HG02973 (cell line): ENCODE measurements at regions not wholly inside any gene's neighbourhood (a gene's known extent, or its start where the extent isn't known, plus 50 kb on each side); places are given as distances from the start of the nearest gene placed in this dataset.

Experiments
- ATAC-seq: cut with Tn5 transposase; IDR thresholded peaks from one replicate; pipeline ENCODE4 v1.9.1; 2021; ENCODE audit warnings: moderate library complexity; ENCODE audit not compliant: unreplicated experiment

DNA sequence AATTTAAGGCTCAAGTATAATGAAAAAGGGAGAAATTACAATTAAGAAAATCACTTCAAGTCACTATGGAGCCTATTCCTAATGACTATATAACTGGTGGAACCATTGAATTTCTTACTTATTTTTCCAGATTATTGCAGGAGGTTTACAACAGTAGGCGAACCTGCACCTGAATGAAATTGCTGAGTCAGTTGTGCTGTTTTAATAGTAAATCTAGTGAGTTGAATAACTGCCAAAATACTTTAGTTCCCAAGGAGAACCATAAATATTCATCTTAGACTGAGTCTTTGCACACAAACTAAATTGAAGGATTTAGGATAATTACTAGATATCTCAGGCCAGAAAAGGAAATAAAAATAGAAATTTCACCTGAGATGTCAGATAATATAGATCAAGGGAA lies 1052.8 kb downstream of the NAALADL2 start:
- no peak for ATAC-seq

DNA sequence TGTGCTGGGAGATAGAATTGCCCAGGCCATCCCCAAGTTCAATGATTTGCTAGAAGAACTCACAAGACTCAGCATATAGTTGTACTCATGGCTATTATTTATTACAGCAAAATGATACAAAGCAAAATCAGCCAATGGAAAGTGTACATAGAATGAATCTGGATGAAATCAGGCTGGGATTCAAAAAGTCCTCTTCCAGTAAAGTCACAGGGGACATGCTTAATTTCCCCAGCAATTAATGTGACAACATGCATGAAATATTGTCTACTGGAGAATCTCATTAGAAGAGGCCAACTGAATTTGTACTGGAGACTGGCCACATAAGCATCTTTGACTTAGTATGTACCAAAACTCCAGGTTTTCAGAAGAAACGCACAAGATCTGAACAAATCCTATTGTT lies 1043.1 kb downstream of the NAALADL2 start:
- no peak for ATAC-seq

- ATAC-seq = no peak
Measured at GRCh38 chr3:175898194-175898593, 1039.1 kb downstream of the NAALADL2 start.

DNA sequence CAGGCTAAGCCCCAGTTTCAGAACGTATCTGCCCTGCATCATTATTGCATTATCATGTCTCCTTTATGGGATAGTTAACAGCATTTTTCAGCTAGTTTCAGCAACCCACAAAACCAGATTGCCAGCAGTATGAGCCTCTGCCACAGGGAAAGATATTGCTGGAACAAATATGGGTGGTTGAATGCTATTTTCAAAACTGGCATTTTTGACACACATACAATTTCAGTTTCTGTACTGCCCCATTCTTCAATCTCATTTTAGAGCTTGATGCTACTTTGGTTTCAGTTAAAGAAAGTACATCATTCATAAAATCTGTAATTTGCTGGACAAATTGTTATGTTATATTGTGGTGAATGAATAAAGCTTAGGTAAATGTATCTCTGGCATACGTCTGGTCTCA lies 1037.5 kb downstream of the NAALADL2 start:
- ATAC-seq = no peak

DNA sequence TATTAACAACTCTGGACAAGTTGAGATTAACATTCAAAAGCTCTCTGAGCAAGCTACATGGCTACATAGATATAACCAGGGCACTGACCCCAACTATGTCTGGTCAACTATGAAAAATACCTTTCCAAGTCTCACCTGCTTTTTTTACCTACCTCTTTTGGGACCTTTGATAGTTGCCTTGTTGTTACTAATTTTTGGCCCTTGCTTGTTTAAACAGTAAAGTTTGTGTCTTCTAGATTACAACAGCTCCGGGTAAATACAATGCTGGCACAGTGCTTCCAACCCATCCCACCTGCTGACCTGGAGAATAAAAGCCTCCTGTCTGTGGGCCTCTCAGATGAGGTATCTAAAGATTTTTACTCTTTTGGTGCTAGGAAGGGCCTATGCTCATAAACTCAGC lies 1036.6 kb downstream of the NAALADL2 start:
- no peak for ATAC-seq

DNA sequence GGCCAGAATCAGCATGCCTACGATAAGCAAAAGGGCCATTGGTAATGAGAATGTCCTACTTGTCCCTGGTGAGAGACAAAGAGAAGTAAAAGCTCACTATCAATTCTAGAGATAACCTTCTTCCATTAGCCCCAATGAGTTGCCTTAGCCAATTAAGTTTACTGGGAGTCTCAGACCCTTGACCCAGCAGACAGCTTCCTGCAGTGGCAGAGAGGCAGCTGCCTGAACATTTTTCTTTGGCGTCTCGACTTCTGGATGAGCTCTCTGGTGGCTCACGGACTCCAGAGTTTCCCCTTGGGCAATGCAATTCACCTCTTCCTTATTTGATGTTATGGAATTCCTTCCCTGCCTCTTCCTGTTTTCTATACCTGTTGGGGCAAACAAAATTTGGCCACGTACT lies 1034.4 kb downstream of the NAALADL2 start:
- ATAC-seq = no peak

DNA sequence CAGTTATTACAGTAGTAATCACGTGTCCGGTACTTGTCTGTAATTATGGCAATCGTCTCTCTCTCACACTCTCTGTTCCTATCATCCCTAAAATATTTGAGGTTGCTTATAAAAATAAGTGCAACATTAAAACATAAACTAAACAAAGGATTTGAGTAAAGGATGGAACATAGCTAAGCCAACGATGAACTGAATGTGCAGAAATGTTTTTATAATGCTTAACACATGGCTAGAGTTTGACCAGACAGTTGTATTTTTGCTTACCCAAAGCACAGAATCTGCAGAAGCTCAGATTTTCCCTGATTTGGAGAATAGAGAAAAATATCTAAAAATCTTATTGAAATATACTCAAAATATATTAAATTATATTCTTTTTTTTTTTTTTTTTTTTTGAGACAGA lies 1030.9 kb downstream of the NAALADL2 start:
- ATAC-seq = no peak

GRCh38 chr3:175885231-175885766 lies 1026.2 kb downstream of the NAALADL2 start:
- ATAC-seq = no peak

DNA sequence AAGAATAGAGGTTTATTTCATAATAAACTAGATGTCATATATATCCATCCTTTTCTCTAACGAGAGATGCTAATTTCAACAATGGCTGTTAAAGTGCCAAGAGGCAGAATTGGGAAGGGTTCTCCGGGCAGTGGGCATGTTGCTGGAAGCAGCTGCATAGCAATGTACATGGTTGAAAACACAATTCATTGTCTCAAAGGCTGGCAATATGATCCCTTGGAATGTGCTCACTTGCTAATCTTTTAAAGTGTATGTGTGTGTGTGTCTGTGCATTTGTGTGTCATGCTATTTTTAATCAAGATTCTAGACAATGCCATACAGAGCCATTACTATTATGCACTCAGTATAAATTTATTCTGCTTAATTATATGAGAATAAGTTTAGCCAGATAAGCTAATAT lies 1020.3 kb downstream of the NAALADL2 start:
- no peak for ATAC-seq

- peak; percentile 67 for ATAC-seq
Measured at GRCh38 chr3:175869404-175869803, 1010.3 kb downstream of the NAALADL2 start.

DNA sequence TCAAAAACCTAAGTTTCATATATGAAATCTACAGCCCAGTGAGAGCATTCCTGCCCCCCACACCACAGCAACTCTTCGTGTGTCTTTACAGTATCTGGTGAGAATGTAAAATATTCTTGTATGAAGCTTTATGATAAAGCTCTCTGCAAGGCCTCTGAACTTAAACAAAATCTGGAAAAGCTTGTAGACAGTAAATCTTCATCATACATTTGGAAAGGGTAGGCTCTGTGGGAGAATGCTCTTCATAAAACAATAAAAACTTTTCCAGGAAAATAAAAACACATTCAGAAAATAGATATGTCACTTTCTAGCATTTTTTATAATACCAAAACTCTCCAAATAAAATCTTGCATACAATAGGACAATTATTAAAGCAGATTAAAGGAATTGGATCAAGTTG lies 1009.5 kb downstream of the NAALADL2 start:
- ATAC-seq = no peak

GRCh38 chr3:175865724-175866123 lies 1006.6 kb downstream of the NAALADL2 start:
- no peak for ATAC-seq

GRCh38 chr3:175861916-175862315 lies 1002.8 kb downstream of the NAALADL2 start:
- no peak for ATAC-seq
